ENCODE measurements at regions not wholly inside any gene's neighbourhood (a gene's known extent, or its start where the extent isn't known, plus 50 kb on each side); places are given as distances from the start of the nearest gene placed in this dataset.

DNA sequence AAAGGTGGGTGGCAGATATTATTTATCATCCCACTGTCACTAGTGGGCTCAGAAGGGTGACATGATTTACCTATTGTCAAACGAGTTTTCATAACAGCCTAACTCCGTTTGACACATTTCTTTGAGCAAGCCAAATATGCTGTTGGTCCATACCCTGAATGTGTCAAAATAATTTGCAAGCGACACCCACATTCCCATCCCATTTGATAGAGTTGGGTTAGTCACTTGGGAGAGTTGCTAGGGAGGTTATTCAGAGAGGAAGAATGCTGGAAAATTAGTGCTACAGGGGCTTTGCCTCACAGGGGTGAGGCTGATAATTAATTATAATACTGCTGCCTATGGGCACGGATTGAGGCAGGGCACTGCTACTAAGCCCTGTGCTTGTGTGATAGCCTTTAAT, 98.5 kb upstream of the FHIT start:
- TF ChIP-seq, protein P1, sequence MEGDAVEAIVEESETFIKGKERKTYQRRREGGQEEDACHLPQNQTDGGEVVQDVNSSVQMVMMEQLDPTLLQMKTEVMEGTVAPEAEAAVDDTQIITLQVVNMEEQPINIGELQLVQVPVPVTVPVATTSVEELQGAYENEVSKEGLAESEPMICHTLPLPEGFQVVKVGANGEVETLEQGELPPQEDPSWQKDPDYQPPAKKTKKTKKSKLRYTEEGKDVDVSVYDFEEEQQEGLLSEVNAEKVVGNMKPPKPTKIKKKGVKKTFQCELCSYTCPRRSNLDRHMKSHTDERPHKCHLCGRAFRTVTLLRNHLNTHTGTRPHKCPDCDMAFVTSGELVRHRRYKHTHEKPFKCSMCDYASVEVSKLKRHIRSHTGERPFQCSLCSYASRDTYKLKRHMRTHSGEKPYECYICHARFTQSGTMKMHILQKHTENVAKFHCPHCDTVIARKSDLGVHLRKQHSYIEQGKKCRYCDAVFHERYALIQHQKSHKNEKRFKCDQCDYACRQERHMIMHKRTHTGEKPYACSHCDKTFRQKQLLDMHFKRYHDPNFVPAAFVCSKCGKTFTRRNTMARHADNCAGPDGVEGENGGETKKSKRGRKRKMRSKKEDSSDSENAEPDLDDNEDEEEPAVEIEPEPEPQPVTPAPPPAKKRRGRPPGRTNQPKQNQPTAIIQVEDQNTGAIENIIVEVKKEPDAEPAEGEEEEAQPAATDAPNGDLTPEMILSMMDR (conservative IDR thresholded peaks at IDR 0.05; ENCODE audit: low read length) = no peak
- TF ChIP-seq EZH2phosphoT487 (IDR thresholded peaks at IDR 0.05; ENCODE audit: borderline replicate concordance, low read depth, low read length) = no peak
